Dermis blood vessel endothelial cell (primary cell): ENCODE measurements at regions not wholly inside any gene's neighbourhood (a gene's known extent, or its start where the extent isn't known, plus 50 kb on each side); places are given as distances from the start of the nearest gene placed in this dataset.

Experiments
- DNase-seq: peaks from one replicate; pipeline ENCODE4 v3.0.0; 2010

DNA sequence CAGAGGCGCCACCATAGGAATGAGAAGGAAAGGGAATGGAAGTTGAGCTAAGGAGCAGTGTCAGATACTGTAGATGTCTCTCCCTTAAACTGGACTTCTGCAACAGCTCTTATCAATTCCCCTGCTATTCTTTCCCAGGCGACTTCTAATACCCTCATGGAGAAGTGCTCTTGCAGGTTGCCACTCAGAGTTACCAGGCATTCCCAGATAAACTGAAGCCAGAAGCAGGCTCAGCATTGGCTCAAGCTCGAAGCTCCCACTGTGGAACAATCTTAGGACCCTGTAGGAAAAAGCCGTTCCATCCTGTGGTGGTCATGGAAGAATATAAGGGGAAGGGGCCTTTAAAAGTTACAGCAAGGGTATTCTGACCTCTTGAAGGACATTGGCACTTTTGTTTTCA lies 208.7 kb upstream of the PLET1 start:
- DNase-seq = no peak

DNA sequence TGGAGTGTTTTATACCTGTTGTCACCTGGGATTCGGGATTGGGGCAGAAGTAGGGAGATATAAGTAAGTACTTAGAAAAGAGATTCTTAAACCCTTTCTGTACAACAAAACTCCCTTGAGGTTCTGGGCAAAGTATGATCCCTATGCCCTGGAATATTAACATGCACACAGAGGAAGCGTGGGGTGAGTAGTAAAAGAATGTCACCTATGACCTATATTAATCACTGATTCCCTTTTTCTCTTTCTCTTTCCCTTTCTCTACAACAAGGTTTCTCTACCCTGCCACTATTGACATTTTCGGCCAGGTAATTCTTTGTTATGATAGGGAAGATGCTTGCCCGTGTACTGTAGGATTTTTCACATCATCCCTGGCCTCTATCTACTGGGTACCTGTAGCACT lies 209.7 kb upstream of the PLET1 start:
- DNase-seq = no peak

DNA sequence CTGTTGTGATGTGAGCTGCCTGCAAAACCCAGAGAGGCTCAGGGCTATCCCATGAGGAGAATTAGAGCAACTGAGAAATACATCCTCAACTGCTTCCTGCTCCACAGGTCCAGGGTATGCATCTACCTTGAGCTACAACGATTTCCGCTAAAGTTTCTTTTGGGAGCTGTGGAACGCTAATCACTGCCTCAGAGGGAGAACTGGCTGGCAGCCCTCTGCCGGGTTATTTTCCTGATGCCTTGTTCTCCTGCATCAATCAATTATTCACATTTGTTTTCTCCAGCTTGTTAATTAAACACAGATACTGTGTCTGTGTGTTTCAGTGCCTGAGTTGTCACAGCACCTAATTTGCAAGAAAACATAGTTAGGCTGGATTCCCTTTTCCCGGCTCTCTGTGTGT lies 211.1 kb upstream of the PLET1 start:
- DNase-seq = no peak

DNA sequence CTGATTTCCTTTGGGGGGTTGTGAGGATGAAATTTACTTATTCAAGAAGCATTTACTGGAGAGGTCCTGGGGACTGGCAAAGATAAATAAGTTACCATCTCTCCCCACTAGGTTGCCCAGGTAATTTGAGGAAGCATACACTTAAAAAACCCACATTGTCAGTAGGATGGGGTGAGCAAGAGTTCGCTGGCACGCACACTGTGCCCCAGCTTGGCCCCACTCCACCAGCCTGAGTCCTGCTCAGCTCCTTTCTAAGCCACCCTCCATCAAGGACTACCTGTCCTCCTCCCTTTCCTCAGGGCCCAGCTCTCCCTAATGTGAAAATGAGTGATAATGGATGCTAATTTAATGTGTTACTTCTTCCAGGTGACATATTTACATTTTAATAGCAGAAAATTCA lies 216.5 kb upstream of the PLET1 start:
- no peak for DNase-seq

DNA sequence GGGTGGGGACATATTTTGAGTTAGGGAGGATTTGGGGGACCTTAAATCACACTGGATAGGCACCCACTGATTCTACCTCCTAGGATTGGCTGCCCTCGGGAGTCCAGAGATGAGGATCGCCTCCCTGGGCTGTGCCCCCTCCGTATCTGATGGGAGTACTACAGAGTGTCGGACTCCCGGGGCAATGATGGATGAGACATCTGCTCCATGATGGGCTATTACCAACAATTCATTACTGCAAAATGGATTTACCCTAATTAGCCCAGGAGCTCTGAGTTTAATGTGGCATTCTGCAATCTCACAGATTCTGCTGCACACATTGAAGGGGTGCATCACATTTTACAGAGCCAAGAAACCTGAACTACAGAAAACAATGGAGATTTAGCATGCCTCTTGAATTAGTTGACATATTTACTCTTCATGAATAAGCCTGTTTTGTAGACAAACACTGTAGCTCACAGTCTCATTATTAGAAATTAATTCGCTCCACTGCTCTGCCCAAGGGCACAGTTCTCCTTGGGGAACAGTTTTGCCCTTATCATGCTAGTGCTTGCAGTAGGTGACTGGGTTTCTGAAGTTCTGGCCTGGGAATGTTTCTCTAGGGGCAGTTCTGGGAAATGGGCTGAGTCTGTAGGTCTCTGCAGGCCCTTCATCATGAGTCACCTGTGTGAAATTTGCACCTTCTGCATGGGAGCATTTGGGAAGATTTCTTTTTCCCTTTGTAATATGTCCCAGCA lies 217.1 kb upstream of the PLET1 start:
- no peak for DNase-seq

DNA sequence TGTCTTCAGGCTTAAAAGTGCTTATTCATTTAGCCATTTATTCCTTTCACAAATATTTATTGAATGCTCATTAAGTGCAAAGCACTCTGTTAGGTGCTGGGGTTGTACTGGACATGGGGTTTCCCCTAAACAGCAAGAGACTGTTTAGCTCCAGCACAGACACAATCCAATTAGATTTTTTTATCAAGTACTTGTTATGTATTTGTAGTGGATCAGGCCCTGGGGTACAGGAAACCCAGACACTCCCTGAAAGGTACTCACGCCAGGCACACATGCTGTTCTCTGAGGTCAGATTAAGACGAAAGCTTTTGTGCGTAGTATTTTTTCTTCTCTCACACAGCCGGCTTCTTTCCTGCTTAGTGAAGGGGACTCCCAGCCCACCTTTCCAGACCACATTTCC lies 218.1 kb upstream of the PLET1 start:
- DNase-seq = no peak

DNA sequence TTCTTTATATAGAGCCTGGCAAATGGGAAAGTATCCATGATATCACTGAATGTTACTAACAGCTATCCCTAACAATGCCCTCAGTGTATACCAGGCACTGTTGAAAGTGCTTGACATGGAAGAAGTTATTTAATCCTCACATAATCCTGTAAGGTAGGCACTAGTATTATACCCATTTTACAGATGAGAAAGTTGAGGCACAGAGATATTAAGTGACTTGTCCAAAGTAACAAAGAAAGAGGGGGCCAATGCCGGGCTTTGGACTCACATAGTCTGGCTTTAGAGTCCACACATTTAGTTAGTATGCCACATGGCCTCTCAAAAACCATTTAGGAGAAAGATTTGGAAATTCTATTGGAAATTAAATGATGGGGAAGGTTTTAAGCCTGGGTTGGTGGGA lies 220.8 kb upstream of the PLET1 start:
- no peak for DNase-seq

DNA sequence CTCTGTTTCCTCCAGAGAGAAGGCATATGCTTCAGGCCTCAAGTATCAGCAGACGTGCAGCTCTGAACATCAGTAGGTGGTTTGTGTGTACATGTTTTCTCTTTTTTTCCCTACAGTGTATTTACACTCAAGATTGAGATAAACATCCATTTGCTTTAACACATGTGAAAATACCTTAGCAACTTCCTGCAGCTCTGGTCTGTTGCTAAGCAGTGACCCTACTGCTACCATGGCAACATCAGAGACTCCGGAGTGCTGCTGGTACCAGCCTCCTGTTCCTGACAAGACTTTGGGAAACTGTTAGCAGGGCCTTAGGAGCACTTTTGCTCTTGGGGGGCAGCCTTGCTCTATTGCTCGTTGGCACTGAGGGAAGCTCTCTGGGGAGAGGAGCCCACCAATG lies 221.2 kb upstream of the PLET1 start:
- no peak for DNase-seq

DNA sequence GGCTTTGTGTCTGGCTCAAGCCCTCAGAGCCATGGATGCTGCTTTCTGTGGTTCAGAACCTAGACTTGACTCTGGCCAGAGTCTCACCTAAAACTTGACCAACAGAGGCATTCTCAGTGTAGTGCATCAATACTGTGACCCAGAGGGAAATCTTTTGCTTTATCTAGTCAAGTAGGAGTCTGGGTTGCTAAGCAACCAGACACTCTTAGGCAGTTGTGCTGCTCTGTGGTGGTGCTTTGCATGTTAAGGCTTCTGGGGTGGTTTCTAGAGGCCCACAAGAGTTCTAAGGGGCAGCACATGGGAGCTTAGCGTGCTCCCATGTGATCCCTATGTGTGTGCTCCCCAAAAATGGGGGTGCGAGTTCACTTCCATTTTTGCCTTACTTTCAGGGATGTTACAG lies 224.6 kb upstream of the PLET1 start:
- no peak for DNase-seq

DNA sequence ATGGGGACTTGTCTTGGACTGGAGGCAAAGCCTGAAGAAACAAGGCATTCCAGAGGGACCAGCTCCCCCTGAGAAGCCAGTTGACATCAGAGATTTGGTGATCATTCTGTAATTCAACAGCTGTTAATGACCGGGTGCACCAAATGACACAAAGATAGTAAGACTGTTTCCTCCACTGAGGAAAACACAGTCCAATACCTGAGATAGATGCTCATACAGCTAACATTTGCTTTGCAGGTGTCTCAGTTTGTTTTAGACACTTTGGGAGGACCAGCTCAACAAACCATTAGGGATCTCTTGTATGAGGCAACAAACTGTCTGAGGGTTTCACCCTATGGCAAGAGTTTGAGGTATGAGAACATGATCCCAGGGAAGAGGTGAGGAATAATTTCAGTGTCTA lies 237.2 kb upstream of the PLET1 start:
- DNase-seq = no peak

DNA sequence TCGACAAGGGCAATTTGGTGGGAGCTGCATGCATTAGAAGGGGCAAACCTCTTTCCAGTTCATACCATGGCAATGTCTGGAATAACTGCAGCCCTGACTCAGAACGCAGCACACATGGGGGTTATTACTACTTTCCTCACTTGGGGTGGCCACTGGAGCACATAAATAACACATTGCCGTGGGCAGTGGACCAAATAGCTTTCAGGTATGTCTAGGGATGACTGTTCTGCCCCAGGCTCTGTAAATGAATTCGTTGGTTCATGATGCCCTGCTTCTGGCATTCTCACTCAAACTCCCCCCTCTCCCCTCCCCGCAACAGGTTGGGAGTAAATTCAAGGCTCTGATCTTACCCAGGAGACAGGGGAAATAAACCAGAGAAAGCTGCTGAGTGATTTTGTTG lies 238.0 kb upstream of the PLET1 start:
- no peak for DNase-seq

DNA sequence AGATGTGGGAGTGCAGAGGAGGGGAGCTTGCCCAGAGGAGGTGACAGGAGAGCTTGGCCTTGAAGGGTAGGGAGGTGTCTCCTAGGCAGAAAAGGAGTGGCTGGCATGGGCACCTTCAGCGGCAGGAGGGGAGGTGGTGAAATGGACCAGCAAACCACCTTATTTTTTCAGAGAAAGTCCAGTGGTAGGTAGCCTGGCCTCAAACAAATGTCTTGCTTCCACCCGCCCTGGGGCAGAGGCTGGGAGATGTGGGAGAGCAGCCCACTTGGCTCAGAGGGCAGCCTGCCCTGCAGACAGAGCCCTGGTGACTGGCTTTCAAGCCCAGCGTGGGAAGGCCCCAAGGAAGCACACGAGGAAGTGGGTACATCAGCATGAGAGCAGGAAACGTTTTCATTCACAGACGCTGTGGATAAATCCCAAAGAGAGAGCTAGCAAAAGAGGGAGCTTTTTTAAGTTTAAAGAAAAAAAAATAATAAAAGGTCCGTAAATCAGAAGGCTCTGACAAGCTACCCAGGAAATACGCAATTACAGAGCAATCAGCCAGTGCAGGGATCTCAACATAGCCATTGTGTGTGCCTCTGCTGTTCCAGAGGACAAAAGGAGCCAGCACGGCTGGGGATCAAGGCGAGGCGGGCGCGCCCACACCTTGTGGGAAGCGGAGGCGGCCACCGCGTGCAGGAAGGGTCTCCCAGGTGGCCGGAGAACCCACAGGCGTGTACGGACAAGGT lies 238.7 kb upstream of the PLET1 start:
- no peak for DNase-seq

DNA sequence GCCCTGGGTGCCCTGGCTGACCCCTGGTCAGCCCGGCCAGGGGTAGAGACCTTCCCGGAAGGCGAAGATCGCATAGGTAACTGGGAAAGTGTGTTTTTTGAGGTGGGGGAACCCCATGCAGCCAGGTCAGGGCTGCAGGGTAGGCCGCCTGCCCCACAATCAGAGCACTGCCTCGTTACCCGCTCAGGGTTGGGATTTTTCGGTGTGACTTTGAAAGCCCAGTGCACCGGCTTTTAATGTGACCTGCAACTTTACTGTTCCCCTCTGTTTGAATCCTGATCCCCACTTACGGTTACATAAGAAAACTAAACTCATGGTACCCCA lies 239.2 kb upstream of the PLET1 start:
- DNase-seq = no peak

DNA sequence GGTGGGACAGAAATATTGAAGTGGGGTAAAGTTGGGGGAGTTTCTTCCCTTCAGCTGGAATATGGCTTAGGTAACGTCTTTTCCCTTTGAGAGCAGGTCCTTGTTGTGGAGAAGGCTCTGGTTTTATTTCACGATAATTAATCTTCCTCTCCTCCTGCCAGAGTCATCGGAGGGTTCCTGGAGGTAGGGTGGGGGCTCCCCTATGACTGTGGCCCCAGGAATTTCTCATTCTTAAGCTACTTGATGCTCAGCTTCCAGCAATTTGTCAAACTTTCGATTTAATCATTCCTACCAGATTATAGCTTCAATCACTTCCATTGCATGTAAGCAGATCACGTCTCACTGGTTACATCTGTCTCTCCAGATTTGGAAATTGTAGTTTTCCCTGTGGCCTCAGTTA lies 242.8 kb upstream of the PLET1 start:
- no peak for DNase-seq

DNA sequence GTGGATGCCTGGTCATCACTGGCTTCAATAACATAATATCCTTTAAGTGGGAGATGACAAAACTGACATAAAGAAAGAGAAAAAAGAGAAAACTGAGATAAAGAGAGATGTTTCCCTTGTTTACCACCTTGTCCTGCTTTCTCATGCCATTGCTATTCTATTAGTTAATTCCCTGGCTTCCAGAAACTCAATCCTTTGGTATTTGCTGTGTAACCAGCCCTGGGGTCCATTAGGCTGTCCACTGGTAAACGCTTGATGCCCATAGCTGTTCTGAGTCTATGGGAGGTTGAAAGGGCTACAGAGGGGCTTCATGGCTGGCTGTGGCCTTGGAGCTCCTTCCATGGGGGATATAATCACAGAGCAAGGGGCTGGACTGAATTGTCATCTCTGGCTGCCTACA lies 243.4 kb upstream of the PLET1 start:
- DNase-seq = no peak

DNA sequence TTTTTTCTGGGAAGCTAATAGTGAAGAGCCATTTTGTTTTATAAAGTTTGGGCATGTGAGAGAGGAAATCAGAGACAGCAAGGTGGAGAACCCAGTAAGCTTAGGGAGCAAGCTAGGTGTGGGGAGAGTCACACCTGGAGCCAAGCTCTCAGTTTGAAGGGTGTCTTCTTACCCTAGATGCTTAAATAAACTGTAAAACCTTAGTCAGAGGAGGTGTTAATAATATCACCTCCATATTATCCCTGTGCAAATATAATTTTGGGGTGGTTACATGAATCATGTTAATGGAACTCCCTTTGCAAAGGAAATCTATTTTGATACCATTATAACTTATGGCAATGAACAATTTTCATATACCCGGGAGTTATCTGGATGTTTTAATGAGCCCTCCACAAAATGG lies 246.2 kb upstream of the PLET1 start:
- no peak for DNase-seq

DNA sequence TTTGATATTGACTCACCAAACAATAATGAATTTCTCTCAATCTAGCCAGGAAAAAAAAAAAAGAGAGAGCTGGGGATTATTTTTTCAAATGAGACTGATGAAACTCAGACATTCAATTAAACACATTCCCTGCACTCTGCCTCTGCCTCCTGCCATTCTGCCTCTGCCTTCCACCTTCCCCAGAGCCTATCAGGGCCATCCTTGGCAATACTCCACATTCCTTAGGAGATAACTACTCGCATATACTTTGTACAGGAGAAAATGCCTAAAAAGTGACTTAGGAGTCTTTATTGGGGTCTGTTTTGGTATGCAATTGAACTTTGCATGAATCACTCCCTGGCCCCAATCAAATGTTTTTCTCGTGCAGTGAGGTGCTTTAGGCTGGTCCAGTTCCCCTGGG lies 246.6 kb upstream of the PLET1 start:
- DNase-seq = no peak

DNA sequence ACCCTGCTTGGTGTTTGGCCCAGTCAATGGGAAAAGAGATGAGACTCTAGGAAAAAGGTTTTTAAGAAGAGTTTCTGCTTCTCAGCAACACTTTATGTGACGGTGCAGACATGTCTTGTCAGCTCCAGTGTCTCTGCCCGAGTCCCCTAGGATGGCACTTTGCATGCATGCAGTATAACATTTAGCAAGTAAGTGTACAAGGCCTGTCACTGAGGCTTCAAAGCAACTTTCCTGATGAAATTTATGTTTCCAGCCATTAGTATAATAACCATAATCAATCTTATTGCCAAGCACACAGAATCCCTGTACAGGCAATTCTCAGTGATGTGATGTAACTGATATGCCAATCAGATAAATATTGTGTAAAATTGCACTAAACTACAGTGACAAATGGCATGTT lies 248.1 kb upstream of the PLET1 start:
- DNase-seq = no peak

DNA sequence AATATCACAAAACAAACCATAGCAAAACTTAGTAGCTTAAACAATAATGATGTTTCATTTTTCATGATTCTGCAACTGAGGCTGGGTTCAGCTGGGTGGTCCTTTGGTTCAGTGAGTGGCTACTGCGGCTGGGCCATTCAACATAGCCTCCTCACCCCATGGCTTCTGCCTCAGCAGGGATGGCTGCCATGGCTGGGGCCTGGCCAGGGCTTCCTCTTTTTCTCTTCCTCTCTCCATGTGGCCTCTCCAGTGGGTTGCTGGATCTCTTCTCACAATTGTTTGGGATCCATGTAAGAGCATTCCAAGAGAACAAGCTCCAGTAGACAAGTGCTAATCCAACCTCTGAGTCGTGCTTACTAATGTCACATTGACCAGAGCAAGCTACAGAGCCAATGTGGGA lies 248.6 kb upstream of the PLET1 start:
- no peak for DNase-seq

DNA sequence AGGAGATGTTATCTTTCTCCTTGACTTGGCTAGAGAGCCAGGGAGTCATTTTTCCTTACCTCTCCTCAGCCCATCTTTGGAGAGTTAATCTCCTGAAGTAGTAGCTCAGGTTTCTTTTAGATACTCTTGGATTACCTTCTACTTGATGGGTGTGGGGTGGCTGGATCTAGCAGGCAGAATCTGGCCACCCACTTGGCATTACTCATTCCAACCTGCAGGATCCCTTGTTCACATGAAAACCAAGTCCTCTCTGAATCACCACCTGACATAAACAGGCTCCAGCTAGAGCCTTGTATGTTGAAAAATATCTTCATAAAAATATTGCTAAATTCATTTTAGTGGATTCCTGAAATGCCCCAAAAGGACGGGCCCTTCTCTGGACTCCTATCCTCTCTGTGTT lies 250.6 kb upstream of the PLET1 start:
- DNase-seq = no peak

DNA sequence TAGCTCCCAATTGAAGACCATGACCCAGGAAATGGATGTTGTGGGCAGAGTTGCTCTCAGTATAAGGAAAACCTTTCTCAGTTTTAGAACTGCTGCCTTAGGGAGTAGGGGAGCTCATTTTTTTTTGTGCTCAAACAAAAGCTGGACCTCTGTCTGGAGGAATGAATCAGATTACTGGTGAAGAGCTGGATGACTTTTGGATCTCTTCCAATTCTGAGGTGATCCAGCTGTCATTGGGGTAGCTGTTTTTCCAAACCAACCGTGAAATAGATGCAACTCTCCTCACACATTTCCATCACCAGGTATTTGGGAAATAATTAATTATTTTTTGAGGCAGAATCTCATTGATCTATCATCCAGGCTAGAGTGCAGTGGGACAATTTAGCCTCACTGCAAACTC lies 251.3 kb upstream of the PLET1 start:
- no peak for DNase-seq

DNA sequence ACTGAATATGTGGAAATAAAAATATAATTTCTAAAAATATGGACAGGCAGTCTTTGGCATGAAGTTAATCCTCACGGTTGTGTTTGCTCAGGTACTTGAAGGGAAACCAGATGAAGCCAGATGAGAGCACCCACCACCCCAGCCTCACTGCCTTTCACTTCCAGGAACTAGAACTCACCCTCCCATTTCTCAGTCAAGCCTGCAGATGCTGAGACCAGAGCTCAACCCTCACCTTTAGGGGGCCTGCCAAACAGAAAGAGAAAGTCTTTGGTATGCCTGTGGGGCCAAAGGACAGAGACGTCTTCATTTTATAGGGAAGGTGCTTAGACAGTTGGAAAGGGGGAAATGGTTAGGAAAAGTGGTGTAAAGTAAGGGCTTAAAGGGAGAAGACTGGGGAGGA lies 252.8 kb upstream of the PLET1 start:
- no peak for DNase-seq

DNA sequence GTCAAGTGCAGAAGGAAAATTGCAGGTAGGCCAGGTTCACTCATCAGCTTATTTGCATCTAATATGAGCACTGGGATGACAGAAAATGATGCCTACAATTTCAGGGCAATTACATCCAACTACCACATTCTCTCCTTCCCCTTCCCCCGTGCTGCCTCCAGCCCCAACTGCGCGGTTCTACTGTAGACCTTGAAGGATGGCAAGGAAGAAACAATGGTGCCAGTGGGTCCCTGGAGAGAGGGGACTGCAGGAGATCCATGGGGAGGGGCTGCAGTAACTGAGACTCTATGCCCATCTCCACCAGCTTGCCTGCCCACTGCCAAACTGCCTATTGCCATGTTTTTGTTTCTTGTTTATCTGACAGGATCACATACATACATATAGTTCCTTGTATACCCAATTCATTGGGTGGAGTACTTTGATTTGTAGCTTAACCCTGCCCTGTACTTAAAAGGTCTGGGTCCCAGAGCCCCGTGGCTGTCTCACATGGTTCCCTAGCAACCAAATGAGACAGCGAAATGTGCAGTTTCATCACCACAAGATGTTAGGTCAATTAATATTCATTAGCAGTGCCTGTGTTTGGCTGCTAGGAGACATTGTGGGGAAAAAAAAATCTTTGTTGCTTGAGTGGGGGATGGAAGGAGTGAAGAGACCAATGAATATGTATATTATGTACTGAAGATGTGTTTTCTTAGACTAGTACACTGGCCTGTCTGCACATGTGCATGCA lies 253.5 kb upstream of the PLET1 start:
- no peak for DNase-seq

DNA sequence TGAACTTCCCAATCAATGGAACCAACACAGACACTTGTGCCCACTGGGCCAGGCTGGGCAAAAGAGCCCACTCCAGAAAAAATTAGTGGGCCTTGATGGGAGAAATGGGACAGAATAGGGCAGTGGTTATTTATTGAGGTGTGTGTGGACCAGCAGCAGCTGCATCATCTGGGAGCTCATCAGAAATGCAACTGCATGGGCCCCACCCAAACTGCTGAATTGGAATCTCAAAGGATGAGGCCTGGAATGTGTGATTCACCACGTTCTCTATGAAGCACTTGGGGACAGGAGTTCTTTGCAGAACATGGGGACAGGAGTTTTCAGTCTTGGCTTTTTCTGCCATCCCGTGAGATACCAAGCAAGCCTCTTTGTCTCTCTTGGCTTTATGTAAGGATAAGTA lies 255.6 kb upstream of the PLET1 start:
- no peak for DNase-seq
